ENCODE measurements at regions not wholly inside any gene's neighbourhood (a gene's known extent, or its start where the extent isn't known, plus 50 kb on each side); places are given as distances from the start of the nearest gene placed in this dataset.
"Not testable (repeated sequence)": the region's sequence is repeated elsewhere in the genome, so short reads cannot be mapped to it uniquely, and the experiment has no call there.

DNA sequence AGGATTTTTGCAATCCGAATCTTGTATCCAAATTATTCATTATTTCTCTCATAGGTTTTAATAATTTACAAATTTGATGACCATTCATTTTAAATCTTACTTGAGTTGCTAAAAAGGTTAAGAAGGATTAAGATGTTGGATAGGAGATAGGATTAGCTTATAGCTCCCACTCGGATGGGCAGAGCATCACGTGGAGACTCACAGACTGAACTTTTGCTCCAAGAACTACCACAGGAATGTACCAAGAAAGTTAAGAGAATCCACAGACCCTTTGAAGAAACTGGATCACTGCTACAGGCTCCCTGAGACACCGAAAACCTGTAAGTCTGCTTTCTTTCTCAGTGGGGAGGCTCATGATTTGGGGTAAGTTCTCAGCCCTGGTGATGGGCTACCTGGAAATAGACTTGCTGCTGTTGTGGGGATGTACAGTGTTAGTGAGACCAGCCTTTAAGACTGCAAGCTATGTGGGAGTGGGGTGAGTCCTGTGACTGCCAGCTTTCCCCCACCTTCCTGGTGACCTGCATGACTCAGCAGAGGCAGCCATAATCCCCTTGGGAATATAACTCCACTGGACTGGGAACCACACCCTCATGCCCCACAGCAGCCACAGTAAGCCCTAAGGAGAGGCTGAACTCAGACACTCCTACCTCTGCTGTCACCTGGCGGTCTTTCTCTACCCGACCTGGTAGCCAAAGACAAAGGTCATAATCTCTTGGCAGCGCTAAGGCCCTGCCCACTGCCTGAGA is 1458.0 kb downstream of the OLFM4 start:
- no peak overlapping the region for H3K27ac Mint-ChIP-seq
- no peaks in the 10 kb centered on the region for H3K36me3 Mint-ChIP-seq (ENCODE audit: insufficient read depth in 2 of 2)
- H3K4me3 Mint-ChIP-seq: no peak overlapping the region
- H3K4me1 Mint-ChIP-seq (ENCODE audit: low read depth): no peaks in the 10 kb centered on the region
- ATAC-seq (replicated peaks in 1 of 2): no peak
- DNase-seq: no peak
- H3K9me3 Mint-ChIP-seq: peaks cover 0 to 12% of the 10 kb centered on the region in 2 donors
- no peaks in the 10 kb centered on the region for H3K27me3 Mint-ChIP-seq (ENCODE audit: low read depth)

- H3K36me3 Mint-ChIP-seq (ENCODE audit: insufficient read depth in 2 of 2): no peaks in the 10 kb centered on the region
- no peaks in the 10 kb centered on the region for H3K27me3 Mint-ChIP-seq (ENCODE audit: low read depth)
- H3K9me3 Mint-ChIP-seq: peaks cover 2 to 11% of the 10 kb centered on the region in 2 donors
- DNase-seq (no peak), ATAC-seq (replicated peaks in 1 of 2) (no peak)
- no peak overlapping the region for H3K27ac Mint-ChIP-seq
- H3K4me1 Mint-ChIP-seq (ENCODE audit: low read depth): no peaks in the 10 kb centered on the region
- H3K4me3 Mint-ChIP-seq: no peak overlapping the region
These were observed 1460.7 kb downstream of the OLFM4 start for GRCh38 chr13:54489359-54489758.

- Mint-ChIP-seq H3K27me3 (ENCODE audit: low read depth) (no peaks in the 10 kb centered on the region), H3K36me3 (ENCODE audit: insufficient read depth in 2 of 2) (peaks cover 0 to 3% of the 10 kb centered on the region in 2 donors), H3K4me3 (no peak overlapping the region), H3K4me1 (ENCODE audit: low read depth) (no peaks in the 10 kb centered on the region), H3K27ac (no peak overlapping the region), H3K9me3 (peaks cover 10 to 13% of the 10 kb centered on the region in 2 donors)
- DNase-seq (no peak), ATAC-seq (replicated peaks in 1 of 2) (no peak)
These were observed 1464.4 kb downstream of the OLFM4 start for GRCh38 chr13:54492995-54493394.

DNA sequence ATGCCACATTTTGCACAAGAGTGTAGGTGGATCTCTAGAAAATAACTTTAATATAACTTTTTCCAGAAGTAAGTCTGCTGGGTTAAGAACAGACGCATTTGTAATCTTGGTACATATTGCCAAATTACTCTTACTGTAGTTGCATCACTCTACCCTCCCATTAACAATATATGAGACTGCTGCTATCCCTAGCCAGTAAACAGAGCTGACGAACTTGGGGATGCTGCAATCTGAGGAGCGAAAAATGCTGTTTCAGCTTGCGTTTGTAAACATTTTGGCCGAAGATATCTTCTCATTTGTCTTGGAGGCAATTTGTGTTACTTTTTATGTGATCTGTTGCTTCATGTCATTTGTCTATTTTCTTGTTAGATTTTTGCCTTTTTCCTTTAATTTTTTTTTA is 1482.8 kb downstream of the OLFM4 start:
- Mint-ChIP-seq H3K27me3 (ENCODE audit: low read depth) (no peaks in the 10 kb centered on the region), H3K4me1 (ENCODE audit: low read depth) (no peaks in the 10 kb centered on the region), H3K36me3 (ENCODE audit: insufficient read depth in 2 of 2) (no peaks in the 10 kb centered on the region), H3K27ac (no peak overlapping the region), H3K9me3 (peaks cover 4 to 8% of the 10 kb centered on the region in 2 donors), H3K4me3 (no peak overlapping the region)
- DNase-seq (no peak), ATAC-seq (replicated peaks in 1 of 2) (no peak)

- no peak for ATAC-seq (replicated peaks in 1 of 2)
- no peaks in the 10 kb centered on the region for H3K27me3 Mint-ChIP-seq (ENCODE audit: low read depth)
- no peaks in the 10 kb centered on the region for H3K4me1 Mint-ChIP-seq (ENCODE audit: low read depth)
- H3K36me3 Mint-ChIP-seq (ENCODE audit: insufficient read depth in 2 of 2): no peaks in the 10 kb centered on the region
- H3K4me3 Mint-ChIP-seq: no peak overlapping the region
- H3K27ac Mint-ChIP-seq: no peak overlapping the region
- H3K9me3 Mint-ChIP-seq: peaks cover 2 to 8% of the 10 kb centered on the region in 2 donors
- no peak for DNase-seq
These were observed 1484.6 kb downstream of the OLFM4 start for GRCh38 chr13:54513254-54513653.

DNA sequence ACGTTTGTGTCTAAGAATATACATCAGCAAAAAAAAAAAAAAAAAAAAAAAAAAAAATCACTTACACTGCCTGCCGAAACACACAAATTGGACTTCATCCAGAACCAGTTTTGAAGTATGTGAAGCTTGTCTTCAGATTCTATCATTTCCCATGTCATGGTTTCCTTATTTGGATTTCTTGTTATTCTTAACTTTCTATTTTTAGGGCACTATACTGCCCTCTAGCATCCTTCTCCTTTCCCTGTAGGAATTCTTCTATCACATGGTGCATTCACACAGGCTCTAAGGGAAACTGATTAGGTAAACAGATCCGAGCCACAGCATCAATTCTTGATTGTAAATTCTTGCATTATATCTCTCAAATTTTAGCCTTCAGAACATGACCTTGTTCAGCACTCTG is 1507.5 kb downstream of the OLFM4 start:
- Mint-ChIP-seq H3K27ac (no peak overlapping the region), H3K27me3 (ENCODE audit: low read depth) (no peaks in the 10 kb centered on the region), H3K4me1 (ENCODE audit: low read depth) (no peaks in the 10 kb centered on the region), H3K4me3 (no peak overlapping the region), H3K9me3 (peaks cover 0 to 8% of the 10 kb centered on the region in 2 donors), H3K36me3 (ENCODE audit: insufficient read depth in 2 of 2) (no peaks in the 10 kb centered on the region)
- DNase-seq (no peak), ATAC-seq (replicated peaks in 1 of 2) (no peak)

GRCh38 chr13:54563286-54563685 is 1534.7 kb downstream of the OLFM4 start:
- H3K36me3 Mint-ChIP-seq (ENCODE audit: insufficient read depth in 2 of 2): peaks cover 0 to 2% of the 10 kb centered on the region in 2 donors
- H3K4me3 Mint-ChIP-seq: no peak overlapping the region
- H3K27me3 Mint-ChIP-seq (ENCODE audit: low read depth): no peaks in the 10 kb centered on the region
- H3K27ac Mint-ChIP-seq: no peak overlapping the region
- peaks cover 2 to 3% of the 10 kb centered on the region in 2 donors for H3K9me3 Mint-ChIP-seq
- no peaks in the 10 kb centered on the region for H3K4me1 Mint-ChIP-seq (ENCODE audit: low read depth)
- DNase-seq: no peak
- ATAC-seq (replicated peaks in 1 of 2): no peak

GRCh38 chr13:54572037-54572436 is 1543.4 kb downstream of the OLFM4 start:
- H3K4me1 Mint-ChIP-seq (ENCODE audit: low read depth); H3K27ac Mint-ChIP-seq; ATAC-seq (replicated peaks in 1 of 2); H3K27me3 Mint-ChIP-seq (ENCODE audit: low read depth); DNase-seq; H3K4me3 Mint-ChIP-seq; H3K36me3 Mint-ChIP-seq (ENCODE audit: insufficient read depth in 2 of 2): not testable (repeated sequence)
- peaks cover 12 to 18% of the 10 kb centered on the region in 2 donors for H3K9me3 Mint-ChIP-seq

GRCh38 chr13:54573186-54573585 is 1544.6 kb downstream of the OLFM4 start:
- ATAC-seq (replicated peaks in 1 of 2) (no peak), DNase-seq (no peak)
- Mint-ChIP-seq H3K27me3 (ENCODE audit: low read depth) (no peaks in the 10 kb centered on the region), H3K4me1 (ENCODE audit: low read depth) (no peaks in the 10 kb centered on the region), H3K36me3 (ENCODE audit: insufficient read depth in 2 of 2) (peaks cover 2 to 6% of the 10 kb centered on the region in 2 donors), H3K27ac (no peak overlapping the region), H3K9me3 (peaks cover 9 to 18% of the 10 kb centered on the region in 2 donors), H3K4me3 (no peak overlapping the region)

- Mint-ChIP-seq H3K4me1 (ENCODE audit: low read depth) (no peaks in the 10 kb centered on the region), H3K4me3 (no peak overlapping the region), H3K27me3 (ENCODE audit: low read depth) (no peaks in the 10 kb centered on the region), H3K27ac (no peak overlapping the region), H3K36me3 (ENCODE audit: insufficient read depth in 2 of 2) (peaks cover 0 to 6% of the 10 kb centered on the region in 2 donors), H3K9me3 (peaks cover 5 to 14% of the 10 kb centered on the region in 2 donors)
- no peak for DNase-seq
- no peak for ATAC-seq (replicated peaks in 1 of 2)
These were observed 1546.2 kb downstream of the OLFM4 start for GRCh38 chr13:54574791-54575190.

- no peaks in the 10 kb centered on the region for H3K36me3 Mint-ChIP-seq (ENCODE audit: insufficient read depth in 2 of 2)
- no peak overlapping the region for H3K27ac Mint-ChIP-seq
- DNase-seq: no peak
- H3K4me1 Mint-ChIP-seq (ENCODE audit: low read depth): no peaks in the 10 kb centered on the region
- H3K27me3 Mint-ChIP-seq (ENCODE audit: low read depth): no peaks in the 10 kb centered on the region
- H3K4me3 Mint-ChIP-seq: no peak overlapping the region
- ATAC-seq (replicated peaks in 1 of 2): no peak
- H3K9me3 Mint-ChIP-seq: peaks cover 7 to 11% of the 10 kb centered on the region in 2 donors
These were observed 1562.9 kb downstream of the OLFM4 start for GRCh38 chr13:54591540-54591939.

GRCh38 chr13:54592201-54592600 is 1563.6 kb downstream of the OLFM4 start:
- Mint-ChIP-seq H3K4me1 (ENCODE audit: low read depth) (no peaks in the 10 kb centered on the region), H3K36me3 (ENCODE audit: insufficient read depth in 2 of 2) (no peaks in the 10 kb centered on the region), H3K9me3 (peaks cover 2 to 6% of the 10 kb centered on the region in 2 donors), H3K27ac (no peak overlapping the region), H3K4me3 (no peak overlapping the region), H3K27me3 (ENCODE audit: low read depth) (no peaks in the 10 kb centered on the region)
- ATAC-seq (replicated peaks in 1 of 2) (no peak), DNase-seq (no peak)

- DNase-seq (no peak), ATAC-seq (replicated peaks in 1 of 2) (no peak)
- H3K36me3 Mint-ChIP-seq (ENCODE audit: insufficient read depth in 2 of 2): no peaks in the 10 kb centered on the region
- H3K9me3 Mint-ChIP-seq: peaks cover 2 to 6% of the 10 kb centered on the region in 2 donors
- H3K27ac Mint-ChIP-seq: no peak overlapping the region
- H3K4me3 Mint-ChIP-seq: no peak overlapping the region
- no peaks in the 10 kb centered on the region for H3K4me1 Mint-ChIP-seq (ENCODE audit: low read depth)
- no peaks in the 10 kb centered on the region for H3K27me3 Mint-ChIP-seq (ENCODE audit: low read depth)
These were observed 1564.9 kb downstream of the OLFM4 start for GRCh38 chr13:54593504-54593903.

DNA sequence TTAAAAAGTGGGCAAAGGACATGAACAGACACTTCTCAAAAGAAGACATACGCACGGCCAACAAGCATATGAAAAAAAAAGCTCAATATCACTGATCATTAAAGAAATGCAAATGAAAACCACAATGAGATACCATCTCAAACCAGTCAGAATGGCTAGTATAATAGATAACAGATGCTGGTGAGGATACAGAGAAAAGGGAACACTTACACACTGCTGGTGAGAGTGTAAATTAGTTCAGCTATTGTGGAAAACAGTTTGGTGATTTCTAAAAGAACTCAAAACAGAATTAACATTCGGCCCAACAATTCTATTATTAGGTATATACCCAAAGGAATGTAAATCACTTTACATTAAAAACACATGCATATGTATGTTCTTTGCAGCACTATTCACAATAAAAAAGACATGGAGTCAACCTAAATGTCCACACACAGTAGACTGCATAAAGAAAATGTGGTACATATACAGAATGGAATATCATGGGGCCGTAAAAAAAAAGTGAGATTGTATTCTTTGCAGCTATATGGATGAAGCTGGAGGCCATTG is 1569.0 kb downstream of the OLFM4 start:
- no peak for DNase-seq
- Mint-ChIP-seq H3K27me3 (ENCODE audit: low read depth) (no peaks in the 10 kb centered on the region), H3K4me3 (no peak overlapping the region), H3K27ac (no peak overlapping the region), H3K4me1 (ENCODE audit: low read depth) (no peaks in the 10 kb centered on the region), H3K36me3 (ENCODE audit: insufficient read depth in 2 of 2) (peaks cover 0 to 5% of the 10 kb centered on the region in 2 donors), H3K9me3 (peaks cover 8 to 9% of the 10 kb centered on the region in 2 donors)
- ATAC-seq (replicated peaks in 1 of 2): no peak
